CD1c-positive myeloid dendritic cell (primary cell): ENCODE measurements at regions not wholly inside any gene's neighbourhood (a gene's known extent, or its start where the extent isn't known, plus 50 kb on each side); places are given as distances from the start of the nearest gene placed in this dataset.

Experiments used
- DNase-seq: peaks from one replicate; pipeline ENCODE4 v3.0.0-alpha.2; 2016; ENCODE audit errors: extremely low spot score

DNA sequence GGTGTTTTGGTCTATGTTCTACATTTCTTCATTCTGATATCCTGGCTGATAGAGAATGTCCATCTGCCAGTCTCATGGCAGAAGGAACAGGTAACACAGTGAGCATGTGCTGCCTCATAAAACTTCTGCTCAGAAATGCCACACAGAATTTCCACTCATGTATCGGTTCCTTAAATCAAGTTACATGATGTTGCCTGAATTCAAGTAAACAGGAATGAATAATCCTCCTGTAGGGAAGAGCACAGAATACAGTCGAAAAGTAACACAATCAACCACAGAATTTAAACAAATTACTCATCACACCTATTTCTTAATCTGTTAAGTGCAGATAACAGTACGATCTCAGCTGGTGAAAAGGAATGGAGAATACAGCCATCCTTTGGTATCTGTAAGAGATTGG lies 74.7 kb downstream of the FAM217A start:
- peak; percentile 40 for DNase-seq

DNA sequence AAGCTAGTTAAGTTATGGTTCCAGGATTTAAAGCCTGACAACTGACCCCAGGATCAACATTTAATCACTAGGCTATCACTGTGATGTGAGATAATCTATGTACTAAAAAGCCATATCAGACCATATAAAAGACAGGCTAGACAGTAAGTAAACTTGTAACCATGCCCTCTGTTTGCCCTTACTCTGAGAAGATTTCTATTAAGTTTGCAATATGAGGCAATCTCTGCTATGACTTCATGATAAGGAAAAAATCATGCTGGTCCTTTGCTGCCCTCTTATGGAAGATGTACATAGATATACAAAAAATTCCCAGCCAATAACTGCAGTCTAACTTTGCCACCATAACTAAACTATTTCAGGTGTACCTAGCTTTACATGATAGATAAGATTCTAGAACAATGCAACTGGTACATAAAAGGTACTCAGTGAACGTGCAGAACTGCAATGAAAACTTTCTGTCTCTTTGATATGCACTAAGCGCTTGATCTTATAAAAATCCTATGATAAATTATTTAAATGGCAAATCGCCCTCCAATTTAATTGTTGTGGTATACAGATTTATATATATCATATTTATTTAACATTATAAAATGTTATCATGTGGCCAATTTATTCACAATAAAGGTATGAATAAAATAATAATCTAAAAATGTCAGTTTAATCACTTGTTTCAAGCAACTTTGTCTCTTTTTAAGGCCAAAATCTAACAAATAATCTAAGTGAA lies 70.5 kb downstream of the FAM217A start:
- peak; percentile 72 for DNase-seq

DNA sequence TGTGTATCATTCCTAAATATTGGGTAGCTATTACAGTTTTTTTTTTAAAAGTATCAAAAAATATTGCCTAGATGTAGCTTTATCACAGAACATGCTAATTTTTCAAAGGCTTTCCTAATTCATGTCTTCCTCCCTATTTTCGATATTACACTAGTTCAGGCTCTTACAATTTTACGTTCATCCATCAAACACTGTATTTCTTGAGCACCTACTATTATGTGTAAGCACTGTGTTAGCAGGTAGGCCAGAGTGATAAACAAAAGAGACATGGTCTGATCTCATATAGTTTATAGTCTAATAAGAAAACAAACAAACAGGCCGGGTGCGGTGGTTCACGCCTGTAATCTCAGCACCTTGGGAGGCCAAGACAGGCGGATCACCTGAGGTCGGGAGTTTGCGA lies 69.5 kb downstream of the FAM217A start:
- DNase-seq: no peak

GRCh38 chr6:4010048-4010447 lies 68.9 kb downstream of the FAM217A start:
- DNase-seq: no peak

DNA sequence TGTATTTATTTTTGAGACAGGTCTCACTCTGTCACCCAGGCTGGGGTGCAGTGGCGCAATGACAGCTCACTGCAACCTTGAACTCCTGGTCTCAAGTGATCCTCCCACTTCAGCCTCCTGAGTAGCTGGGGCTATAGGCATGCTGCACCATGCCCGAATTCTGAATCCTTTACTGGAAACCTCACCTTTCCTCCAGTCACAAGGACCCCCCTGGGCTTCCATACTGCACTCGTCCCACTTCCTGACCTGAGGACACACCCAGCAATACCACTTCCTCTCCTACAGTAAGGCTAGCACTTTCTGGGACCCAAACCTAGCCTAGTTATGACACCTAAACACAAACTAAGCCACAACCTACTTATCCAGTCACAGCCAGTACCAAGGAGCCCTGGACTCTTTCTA lies 68.2 kb downstream of the FAM217A start:
- peak; percentile 19 for DNase-seq

DNA sequence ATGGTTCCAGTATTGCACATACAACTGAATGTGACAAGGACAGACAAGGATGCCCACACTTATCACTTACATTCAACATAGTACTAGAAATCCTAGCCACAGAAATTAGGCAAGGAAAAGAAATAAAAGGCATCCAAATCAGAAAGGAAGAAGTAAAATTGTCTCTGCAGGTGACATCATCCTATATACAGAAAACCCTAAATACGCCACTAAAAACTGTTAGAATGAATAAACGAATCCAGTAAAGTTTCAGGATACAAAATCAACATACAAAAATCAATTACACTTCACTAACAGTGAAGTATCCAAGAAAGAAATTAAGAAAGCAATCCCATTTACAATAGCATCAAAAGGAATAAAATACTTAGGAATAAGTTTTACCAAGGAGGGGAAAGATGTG lies 66.1 kb downstream of the FAM217A start:
- DNase-seq: no peak

- DNase-seq: no peak
These were observed 61.7 kb downstream of the FAM217A start for GRCh38 chr6:4017058-4017739.

DNA sequence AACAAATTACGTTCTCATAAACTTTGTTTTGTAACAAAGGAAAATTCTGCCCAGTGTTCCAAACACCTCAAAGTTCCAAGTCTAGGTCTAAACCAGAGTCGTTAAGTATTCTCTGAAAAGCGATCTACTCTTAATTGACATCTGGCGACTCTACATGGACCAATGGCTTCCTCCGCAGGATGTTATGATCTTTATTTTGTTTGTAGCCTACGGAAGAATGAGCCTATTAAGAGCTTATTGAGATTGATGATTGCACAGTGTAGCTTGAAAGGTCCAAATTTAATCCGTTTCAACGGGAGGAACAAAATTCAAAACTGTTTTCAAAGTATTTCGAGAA lies 61.1 kb downstream of the FAM217A start:
- DNase-seq: no peak

DNA sequence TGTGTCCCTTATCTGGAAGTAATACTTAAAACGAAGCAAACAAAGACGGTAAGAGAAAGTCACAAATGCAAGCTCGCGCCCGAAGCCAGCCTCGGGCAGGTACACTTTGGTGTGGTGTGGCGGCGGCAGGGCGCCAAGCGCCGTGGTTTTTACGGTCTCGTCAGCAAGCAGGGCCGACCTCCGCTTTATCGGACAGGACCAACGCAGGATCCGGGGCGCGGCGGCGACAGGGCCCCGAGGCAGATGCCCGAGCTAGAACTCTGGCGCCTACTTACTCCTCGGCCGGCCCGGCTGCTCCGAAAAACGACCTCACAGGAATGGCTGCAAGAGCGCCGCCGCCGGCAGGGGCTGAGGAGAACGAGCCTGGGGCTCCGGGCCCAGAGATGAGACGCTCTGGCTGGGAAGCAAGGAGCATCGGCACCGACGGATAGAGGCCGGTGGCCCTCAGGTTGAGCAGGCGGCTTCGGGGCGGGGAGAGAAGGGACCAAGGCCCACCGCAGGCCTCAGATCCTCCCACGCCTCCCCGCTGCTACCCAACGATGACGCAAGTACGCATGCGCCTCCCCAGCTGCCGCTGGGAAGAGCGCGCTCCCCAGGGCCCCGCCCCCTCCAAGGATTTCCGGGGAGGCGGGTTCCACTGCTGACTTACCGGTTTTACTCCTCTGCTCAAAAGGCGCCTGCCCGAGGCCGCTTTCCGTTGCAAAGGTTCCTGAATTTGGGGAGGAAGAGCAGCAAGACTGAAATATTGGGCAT lies 60.6 kb downstream of the FAM217A start:
- DNase-seq: peak; percentile 99
